Progenitor cell of endocrine pancreas (in vitro differentiated cells): ENCODE measurements at regions not wholly inside any gene's neighbourhood (a gene's known extent, or its start where the extent isn't known, plus 50 kb on each side); places are given as distances from the start of the nearest gene placed in this dataset.

Experiments
- DNase-seq: peaks from one replicate; pipeline ENCODE4 v3.0.0; 2021; ENCODE audit warnings: low spot score; ENCODE audit not compliant: unreplicated experiment
- H3K27ac Mint-ChIP-seq: 2 replicates; pipeline ENCODE4 v1.8.0; 2021; ENCODE audit warnings: mild to moderate bottlenecking, moderate library complexity, mixed read lengths
- H3K27me3 Mint-ChIP-seq: 2 replicates; pipeline ENCODE4 v1.8.0; 2021; ENCODE audit warnings: mixed read lengths
- H3K36me3 Mint-ChIP-seq: 2 replicates; pipeline ENCODE4 v1.8.0; 2022; ENCODE audit warnings: mixed read lengths; ENCODE audit not compliant: insufficient read depth
- H3K4me1 Mint-ChIP-seq: 2 replicates; pipeline ENCODE4 v1.8.0; 2021; ENCODE audit warnings: low read depth, mixed read lengths
- H3K4me3 Mint-ChIP-seq: 2 replicates; pipeline ENCODE4 v1.8.0; 2021; ENCODE audit warnings: low read depth, mild to moderate bottlenecking, moderate library complexity, mixed read lengths
- H3K9me3 Mint-ChIP-seq: 2 replicates; pipeline ENCODE4 v1.8.0; 2021; ENCODE audit warnings: low read depth, mixed read lengths
- TF ChIP-seq, protein P1 (sequence below): fragments of 200-600 bp; sonication (generic); IDR thresholded peaks from one replicate; pipeline ENCODE4 v1.5.0; 2021; ENCODE audit warnings: antibody characterized with exemption, mild to moderate bottlenecking; ENCODE audit not compliant: unreplicated experiment

- Mint-ChIP-seq H3K4me3 (no peak overlapping the region), H3K36me3 (no peaks in the 10 kb centered on the region), H3K4me1 (peaks cover 8% of the 10 kb centered on the region), H3K27me3 (peaks cover 4% of the 10 kb centered on the region), H3K9me3 (peaks cover 1% of the 10 kb centered on the region), H3K27ac (no peak overlapping the region)
- DNase-seq, result no peak
- TF ChIP-seq, protein P1, sequence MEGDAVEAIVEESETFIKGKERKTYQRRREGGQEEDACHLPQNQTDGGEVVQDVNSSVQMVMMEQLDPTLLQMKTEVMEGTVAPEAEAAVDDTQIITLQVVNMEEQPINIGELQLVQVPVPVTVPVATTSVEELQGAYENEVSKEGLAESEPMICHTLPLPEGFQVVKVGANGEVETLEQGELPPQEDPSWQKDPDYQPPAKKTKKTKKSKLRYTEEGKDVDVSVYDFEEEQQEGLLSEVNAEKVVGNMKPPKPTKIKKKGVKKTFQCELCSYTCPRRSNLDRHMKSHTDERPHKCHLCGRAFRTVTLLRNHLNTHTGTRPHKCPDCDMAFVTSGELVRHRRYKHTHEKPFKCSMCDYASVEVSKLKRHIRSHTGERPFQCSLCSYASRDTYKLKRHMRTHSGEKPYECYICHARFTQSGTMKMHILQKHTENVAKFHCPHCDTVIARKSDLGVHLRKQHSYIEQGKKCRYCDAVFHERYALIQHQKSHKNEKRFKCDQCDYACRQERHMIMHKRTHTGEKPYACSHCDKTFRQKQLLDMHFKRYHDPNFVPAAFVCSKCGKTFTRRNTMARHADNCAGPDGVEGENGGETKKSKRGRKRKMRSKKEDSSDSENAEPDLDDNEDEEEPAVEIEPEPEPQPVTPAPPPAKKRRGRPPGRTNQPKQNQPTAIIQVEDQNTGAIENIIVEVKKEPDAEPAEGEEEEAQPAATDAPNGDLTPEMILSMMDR, result no peak
Measured at GRCh38 chr11:32161293-32161692, 70.4 kb downstream of the RCN1 start.

DNA sequence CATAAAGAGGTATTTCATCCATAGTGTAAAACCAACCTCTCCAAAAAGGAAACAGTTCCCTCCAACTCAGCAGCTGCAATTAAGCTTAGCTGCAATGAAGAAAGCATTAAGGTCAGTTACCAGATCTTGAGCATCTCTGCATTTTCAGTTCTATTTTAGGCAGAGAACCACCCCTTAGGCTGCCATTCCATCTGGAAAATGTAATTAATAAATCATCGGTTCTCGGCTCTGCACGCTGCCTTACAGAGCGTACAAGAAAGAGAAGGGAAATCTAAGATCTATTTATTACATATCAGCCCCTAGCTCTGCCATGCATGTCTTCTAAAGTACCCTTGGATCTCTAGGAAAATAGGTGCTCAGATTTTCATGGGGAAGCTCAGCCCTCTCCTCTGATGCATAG, 71.5 kb downstream of the RCN1 start:
- H3K4me1 Mint-ChIP-seq, result peaks cover 8% of the 10 kb centered on the region
- peaks cover 4% of the 10 kb centered on the region for H3K27me3 Mint-ChIP-seq
- no peak overlapping the region for H3K27ac Mint-ChIP-seq
- H3K36me3 Mint-ChIP-seq, result no peaks in the 10 kb centered on the region
- no peaks in the 10 kb centered on the region for H3K9me3 Mint-ChIP-seq
- TF ChIP-seq, protein P1, result no peak
- no peak for DNase-seq
- no peak overlapping the region for H3K4me3 Mint-ChIP-seq

GRCh38 chr11:32162906-32163305, 72.0 kb downstream of the RCN1 start:
- H3K27me3 Mint-ChIP-seq, result peaks cover 4% of the 10 kb centered on the region
- TF ChIP-seq, protein P1, result no peak

DNA sequence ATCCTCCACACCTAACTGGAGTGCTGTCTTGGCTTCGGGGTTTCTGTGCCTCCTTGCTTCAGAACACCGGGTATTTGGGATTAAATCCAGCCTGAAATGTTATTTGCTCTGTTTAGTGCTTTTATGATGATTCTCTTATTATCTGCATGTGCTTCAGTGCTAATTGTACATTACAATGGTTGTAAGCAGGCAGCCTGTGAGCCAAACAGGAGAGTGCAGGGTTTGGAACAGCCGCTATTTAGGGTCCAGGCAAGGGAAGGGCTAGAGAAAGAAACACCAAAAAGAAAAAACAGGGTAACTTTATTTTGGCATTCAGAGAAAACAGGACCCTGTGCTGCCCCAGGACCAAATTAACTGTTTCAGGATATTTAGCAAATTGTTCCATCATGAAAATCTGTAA, 72.7 kb downstream of the RCN1 start:
- H3K27ac Mint-ChIP-seq, result no peak overlapping the region
- TF ChIP-seq, protein P1, result no peak
- H3K4me3 Mint-ChIP-seq, result no peak overlapping the region
- no peaks in the 10 kb centered on the region for H3K36me3 Mint-ChIP-seq
- DNase-seq, result no peak
- no peaks in the 10 kb centered on the region for H3K9me3 Mint-ChIP-seq
- H3K27me3 Mint-ChIP-seq, result peaks cover 4% of the 10 kb centered on the region
- peaks cover 8% of the 10 kb centered on the region for H3K4me1 Mint-ChIP-seq

More at GRCh38 chr11:32162906-32163305, 72.0 kb downstream of the RCN1 start:
- Mint-ChIP-seq H3K4me3 (no peak overlapping the region), H3K9me3 (no peaks in the 10 kb centered on the region), H3K4me1 (peaks cover 8% of the 10 kb centered on the region), H3K27ac (no peak overlapping the region), H3K36me3 (no peaks in the 10 kb centered on the region)
- no peak for DNase-seq

- H3K4me3 Mint-ChIP-seq, result no peak overlapping the region
- H3K4me1 Mint-ChIP-seq, result peaks cover 8% of the 10 kb centered on the region
- TF ChIP-seq, protein P1, result no peak
- no peaks in the 10 kb centered on the region for H3K9me3 Mint-ChIP-seq
- H3K27me3 Mint-ChIP-seq, result peaks cover 4% of the 10 kb centered on the region
- H3K36me3 Mint-ChIP-seq, result no peaks in the 10 kb centered on the region
- no peak for DNase-seq
- H3K27ac Mint-ChIP-seq, result no peak overlapping the region
Measured at GRCh38 chr11:32164836-32165235, 74.0 kb downstream of the RCN1 start.
